K562 (cell line): ENCODE measurements at regions not wholly inside any gene's neighbourhood (a gene's known extent, or its start where the extent isn't known, plus 50 kb on each side); places are given as distances from the start of the nearest gene placed in this dataset.
"Not testable (repeated sequence)": the region's sequence is repeated elsewhere in the genome, so short reads cannot be mapped to it uniquely, and the experiment has no call there.

Experiments used
- ATF3 ChIP-seq, 2 experiments: fragments of 450-650 bp in 1 of 2; sonication (generic) in 1 of 2; formaldehyde crosslinking in 1 of 2; IDR thresholded peaks in 1 of 2; conservative IDR thresholded peaks in 1 of 2; 2 replicates each; pipeline versions ENCODE4 v1.6.1 to v1.8.1; 2016 to 2023; ENCODE audit warnings: mild to moderate bottlenecking in 2 of 2, moderate library complexity in 2 of 2, inconsistent platforms in 1 of 2, missing genetic modification reagents in 1 of 2
- NCOR1 ChIP-seq: fragments of 450-650 bp; IDR thresholded peaks from 2 replicates; pipeline ENCODE4 v1.6.1; 2016; ENCODE audit warnings: mild to moderate bottlenecking, moderate library complexity
- PKNOX1 ChIP-seq: fragments of 450-650 bp; IDR thresholded peaks from 2 replicates; pipeline ENCODE4 v1.6.1; 2016
- SOX6 ChIP-seq: fragments of 450-650 bp; IDR thresholded peaks from 2 replicates; pipeline ENCODE4 v1.6.1; 2014; ENCODE audit warnings: mild to moderate bottlenecking
- TF ChIP-seq, protein P1 (sequence below): fragments of 450-650 bp; formaldehyde crosslinking; IDR thresholded peaks from 2 replicates; pipeline ENCODE4 v1.4.0; 2022; ENCODE audit warnings: mild to moderate bottlenecking, moderate library complexity

DNA sequence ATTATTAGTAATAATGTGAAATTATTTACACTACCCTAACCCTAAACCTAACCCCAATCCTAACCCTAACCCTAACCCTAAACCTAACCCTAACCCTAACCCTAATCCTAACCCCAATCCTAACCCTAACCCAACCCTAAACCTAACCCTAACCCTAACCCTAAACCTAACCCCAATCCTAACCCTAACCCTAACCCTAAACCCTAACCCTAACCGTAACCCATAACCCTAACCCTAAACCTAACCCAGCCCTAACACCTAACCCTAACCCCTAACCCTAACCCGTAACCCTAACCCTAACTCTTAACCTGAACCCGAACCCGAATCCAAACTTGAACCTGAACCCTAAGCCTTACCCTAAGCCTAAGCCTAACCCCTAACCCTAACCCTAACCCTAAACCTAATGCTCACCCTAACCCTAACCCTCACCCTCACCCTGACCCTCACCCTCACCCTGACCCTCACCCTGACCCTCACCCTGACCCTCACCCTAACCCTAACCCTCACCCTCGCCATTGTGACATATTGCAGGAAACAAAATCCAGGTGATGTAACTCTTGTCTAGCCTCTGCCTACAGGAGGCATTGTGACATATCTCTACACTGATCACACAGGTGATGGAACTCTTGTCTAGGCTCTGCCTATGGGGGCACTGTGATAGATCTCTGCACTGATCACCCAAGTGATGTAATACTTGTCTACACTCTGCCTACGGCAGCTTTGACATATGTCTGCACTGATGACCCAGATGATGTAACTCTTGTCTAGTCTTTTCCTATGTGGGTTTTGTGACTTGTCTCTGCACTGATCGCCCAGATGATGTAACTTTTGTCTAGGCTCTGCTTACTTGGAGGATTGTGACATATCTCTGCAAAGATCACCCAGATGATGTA is 53.0 kb upstream of the USP14 start (continued):
- TF ChIP-seq, protein P1, sequence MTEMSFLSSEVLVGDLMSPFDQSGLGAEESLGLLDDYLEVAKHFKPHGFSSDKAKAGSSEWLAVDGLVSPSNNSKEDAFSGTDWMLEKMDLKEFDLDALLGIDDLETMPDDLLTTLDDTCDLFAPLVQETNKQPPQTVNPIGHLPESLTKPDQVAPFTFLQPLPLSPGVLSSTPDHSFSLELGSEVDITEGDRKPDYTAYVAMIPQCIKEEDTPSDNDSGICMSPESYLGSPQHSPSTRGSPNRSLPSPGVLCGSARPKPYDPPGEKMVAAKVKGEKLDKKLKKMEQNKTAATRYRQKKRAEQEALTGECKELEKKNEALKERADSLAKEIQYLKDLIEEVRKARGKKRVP, result peak; percentile 86
- peak; percentile 50; the same call in 1 of the 2 replicates for TF ChIP-seq PKNOX1
- TF ChIP-seq ATF3 (IDR thresholded peaks at IDR 0.05), result peak; percentile 94
- TF ChIP-seq ATF3 (CRISPR knock-in tag; conservative IDR thresholded peaks at IDR 0.05), result not testable (repeated sequence)
- peak; percentile 84 for TF ChIP-seq SOX6
- TF ChIP-seq NCOR1, result peak; percentile 61; the same call in 1 of the 2 replicates
